GM12878 (cell line): ENCODE measurements at regions not wholly inside any gene's neighbourhood (a gene's known extent, or its start where the extent isn't known, plus 50 kb on each side); places are given as distances from the start of the nearest gene placed in this dataset.

ENCODE experiments used
- ATAC-seq: fragments of 200-7000 bp; cut with Tn5 transposase; 3 replicates; pipeline ENCODE4 v1.9.1; 2020; ENCODE audit warnings: mild to moderate bottlenecking, moderate library complexity
- BruUV-seq: library from RNA; stranded (reverse); fragments of 400-500 nt; replicated peaks from 2 replicates; lab custom pipeline; 2021; lab: Mats Ljungman, UMichigan
- CTCF ChIA-PET: fragments of 300-600 bp; sonication (Branson Sonifier 250); formaldehyde crosslinking; extraction: SDS; loops from one replicate; lab custom pipeline; 2021; ENCODE audit warnings: inconsistent platforms; lab: Yijun Ruan, JAX
- POLR2A ChIA-PET: fragments of 350-600 bp; formaldehyde crosslinking; extraction: SDS; loops from one replicate; lab custom pipeline; 2021; ENCODE audit warnings: inconsistent platforms; lab: Charles Lee
- RAD21 ChIA-PET: fragments of 300-600 bp; sonication (Branson Sonifier 250); formaldehyde crosslinking; loops from one replicate; lab custom pipeline; 2023; ENCODE audit warnings: antibody characterized with exemption; ENCODE audit not compliant: unreplicated experiment; lab: Charles Lee
- SMC1A ChIA-PET: fragments of 300-600 bp; sonication (Branson Sonifier 250); formaldehyde crosslinking; loops from one replicate; lab custom pipeline; 2023; ENCODE audit not compliant: unreplicated experiment, uncharacterized antibody; lab: Charles Lee
- DNase-seq: peaks from one replicate; pipeline ENCODE4 v3.0.0-alpha.2; 2011; ENCODE audit warnings: low read depth, low spot score
- FAIRE-seq: peaks from 3 replicates; lab custom pipeline; 2011; peaks lifted over from hg19 to GRCh38; lab: Jason Lieb, UNC
- H2AFZ ChIP-seq: 2 replicates; pipeline ENCODE4 v1.6.0; 2011; ENCODE audit warnings: low read depth, low read length, control low read depth; ENCODE audit not compliant: control insufficient read depth
- H3K27ac ChIP-seq: 2 replicates; pipeline ENCODE4 v1.5.1; 2011; ENCODE audit warnings: control low read depth; ENCODE audit not compliant: control insufficient read depth, insufficient read depth
- H3K27me3 ChIP-seq, 2 experiments: replicated peaks in 1 of 2; 2 replicates each; pipeline versions ENCODE4 v1.6.0 to v1.6.1; 2011; ENCODE audit warnings: low read length in 1 of 2; ENCODE audit not compliant: control insufficient read depth in 2 of 2, insufficient read depth in 2 of 2
- H3K36me3 ChIP-seq, 2 experiments: 2 replicates each; pipeline ENCODE4 v1.5.1; 2011; ENCODE audit warnings: low read length in 1 of 2; ENCODE audit not compliant: control insufficient read depth in 2 of 2, insufficient read depth in 2 of 2
- H3K4me1 ChIP-seq: 2 replicates; pipeline ENCODE4 v1.6.1; 2011; ENCODE audit warnings: mild to moderate bottlenecking, low read length, moderate library complexity, mixed read lengths; ENCODE audit not compliant: control insufficient read depth, insufficient read depth
- H3K4me2 ChIP-seq: 2 replicates; pipeline ENCODE4 v1.6.0; 2011; ENCODE audit warnings: control low read depth; ENCODE audit not compliant: control insufficient read depth, insufficient read depth
- H3K4me3 ChIP-seq: fragments of 200-600 bp; sonication (generic); 2 replicates; pipeline ENCODE4 v1.5.1; 2016
- H3K79me2 ChIP-seq: 2 replicates; pipeline ENCODE4 v1.6.0; 2011; ENCODE audit warnings: low read length; ENCODE audit not compliant: control insufficient read depth, insufficient read depth
- H3K9ac ChIP-seq: 2 replicates; pipeline ENCODE4 v1.8.0; 2011; ENCODE audit warnings: low read length, control low read depth, mixed read lengths; ENCODE audit not compliant: control insufficient read depth, insufficient read depth
- H3K9me3 ChIP-seq: replicated peaks from 3 replicates; pipeline ENCODE4 v1.5.1; 2011; ENCODE audit warnings: mild to moderate bottlenecking, low read length; ENCODE audit not compliant: control insufficient read depth, insufficient read depth
- H4K20me1 ChIP-seq: 2 replicates; pipeline ENCODE4 v1.6.0; 2011; ENCODE audit not compliant: control insufficient read depth, insufficient read depth
- CHD2 ChIP-seq: IDR thresholded peaks from 2 replicates; pipeline ENCODE4 v1.6.1; 2011; ENCODE audit warnings: low read depth, low read length, improper control_type of control experiment, borderline replicate concordance
- CHD4 ChIP-seq: fragments of 200-600 bp; sonication (generic); IDR thresholded peaks from 2 replicates; pipeline ENCODE4 v1.6.1; 2016; ENCODE audit warnings: mild to moderate bottlenecking
- EED ChIP-seq: sonication (generic); IDR thresholded peaks from 2 replicates; pipeline ENCODE4 v1.6.1; 2016; ENCODE audit warnings: antibody characterized with exemption, low read depth
- FOXK2 ChIP-seq: fragments of 450-650 bp; IDR thresholded peaks from 2 replicates; pipeline ENCODE4 v1.6.1; 2017; ENCODE audit warnings: mild to moderate bottlenecking, moderate library complexity
- KLF5 ChIP-seq: fragments of 450-650 bp; IDR thresholded peaks from 2 replicates; pipeline ENCODE4 v1.6.1; 2014; ENCODE audit warnings: mild to moderate bottlenecking; ENCODE audit not compliant: partially characterized antibody
- LARP7 ChIP-seq: fragments of 450-650 bp; IDR thresholded peaks from 2 replicates; pipeline ENCODE4 v1.6.1; 2017; ENCODE audit warnings: mild to moderate bottlenecking
- MEF2B ChIP-seq: fragments of 450-650 bp; IDR thresholded peaks from 2 replicates; pipeline ENCODE4 v1.6.1; 2018; ENCODE audit warnings: mild to moderate bottlenecking, moderate library complexity; ENCODE audit not compliant: partially characterized antibody, poor library complexity, severe bottlenecking
- MYB ChIP-seq: fragments of 150-350 bp; IDR thresholded peaks from 2 replicates; pipeline ENCODE4 v1.6.1; 2014; ENCODE audit warnings: mild to moderate bottlenecking, low read depth, low read length, borderline replicate concordance
- NFXL1 ChIP-seq: fragments of 450-650 bp; IDR thresholded peaks from 2 replicates; pipeline ENCODE4 v1.6.1; 2017; ENCODE audit warnings: antibody characterized with exemption, mild to moderate bottlenecking, borderline replicate concordance
- NR2F1 ChIP-seq: fragments of 450-650 bp; conservative IDR thresholded peaks from 2 replicates; pipeline ENCODE4 v1.6.1; 2017; ENCODE audit warnings: mild to moderate bottlenecking
- PAX5 ChIP-seq: IDR thresholded peaks from 2 replicates; pipeline ENCODE4 v1.6.1; 2011; ENCODE audit warnings: low read depth, low read length, borderline replicate concordance
- STAT3 ChIP-seq: IDR thresholded peaks from 2 replicates; pipeline ENCODE4 v1.6.1; 2011; ENCODE audit warnings: low read depth, low read length, improper control_type of control experiment
- TAF1 ChIP-seq: IDR thresholded peaks from 2 replicates; pipeline ENCODE4 v1.6.1; 2011; ENCODE audit warnings: mild to moderate bottlenecking, low read depth, low read length, borderline replicate concordance
- ZNF217 ChIP-seq: fragments of 450-650 bp; IDR thresholded peaks from 2 replicates; pipeline ENCODE4 v1.6.1; 2017; ENCODE audit warnings: antibody characterized with exemption, mild to moderate bottlenecking
- ZNF24 ChIP-seq: fragments of 450-650 bp; IDR thresholded peaks from 2 replicates; pipeline ENCODE4 v1.6.1; 2017; ENCODE audit warnings: antibody characterized with exemption, mild to moderate bottlenecking
- ZZZ3 ChIP-seq: IDR thresholded peaks from 2 replicates; pipeline ENCODE4 v1.6.1; 2011; ENCODE audit warnings: low read depth; ENCODE audit not compliant: control insufficient read depth, insufficient read length
- WGBS: methylation state at CpG from one replicate; pipeline ENCODE4 v1.1.6; 2016; ENCODE audit warnings: low lambda C conversion rate; ENCODE audit not compliant: insufficient replicate concordance, insufficient coverage; ENCODE audit errors: missing lambda C conversion rate; 5-methylcytosine and 5-hydroxymethylcytosine counted together
- in situ Hi-C: fragments of 300-500 bp; cut with MboI; formaldehyde crosslinking; loops from 9 replicates; pipeline ENCODE4 v1.14.3; 2018; ENCODE audit warnings: mixed read lengths
- intact Hi-C: fragments of 100-400 bp; cut with micrococcal nuclease; formaldehyde crosslinking; loops from one replicate; pipeline ENCODE4 v1.14.2; 2022; ENCODE audit not compliant: unreplicated experiment
- TF ChIP-seq, protein P1 (sequence below): fragments of 450-650 bp; IDR thresholded peaks from 2 replicates; pipeline ENCODE4 v1.6.1; 2017; ENCODE audit warnings: mild to moderate bottlenecking, low read depth, inconsistent platforms; ENCODE audit not compliant: poor library complexity, severe bottlenecking

GRCh38 chr14:97705976-97706375, 908.8 kb downstream of the VRK1 start:
- Histone ChIP-seq H3K4me2 (no peak overlapping the region), H3K4me3 (no peak overlapping the region), H3K9ac (no peak overlapping the region), H3K27ac (no peak overlapping the region), H3K9me3 (no peaks in the 10 kb centered on the region), H3K27me3 (no peaks in the 10 kb centered on the region), H3K36me3 (no peaks in the 10 kb centered on the region), H4K20me1 (no peaks in the 10 kb centered on the region), H3K79me2 (no peaks in the 10 kb centered on the region), H2AFZ (no peak overlapping the region), H3K4me1 (peaks cover 7% of the 10 kb centered on the region)
- TF ChIP-seq, protein P1, sequence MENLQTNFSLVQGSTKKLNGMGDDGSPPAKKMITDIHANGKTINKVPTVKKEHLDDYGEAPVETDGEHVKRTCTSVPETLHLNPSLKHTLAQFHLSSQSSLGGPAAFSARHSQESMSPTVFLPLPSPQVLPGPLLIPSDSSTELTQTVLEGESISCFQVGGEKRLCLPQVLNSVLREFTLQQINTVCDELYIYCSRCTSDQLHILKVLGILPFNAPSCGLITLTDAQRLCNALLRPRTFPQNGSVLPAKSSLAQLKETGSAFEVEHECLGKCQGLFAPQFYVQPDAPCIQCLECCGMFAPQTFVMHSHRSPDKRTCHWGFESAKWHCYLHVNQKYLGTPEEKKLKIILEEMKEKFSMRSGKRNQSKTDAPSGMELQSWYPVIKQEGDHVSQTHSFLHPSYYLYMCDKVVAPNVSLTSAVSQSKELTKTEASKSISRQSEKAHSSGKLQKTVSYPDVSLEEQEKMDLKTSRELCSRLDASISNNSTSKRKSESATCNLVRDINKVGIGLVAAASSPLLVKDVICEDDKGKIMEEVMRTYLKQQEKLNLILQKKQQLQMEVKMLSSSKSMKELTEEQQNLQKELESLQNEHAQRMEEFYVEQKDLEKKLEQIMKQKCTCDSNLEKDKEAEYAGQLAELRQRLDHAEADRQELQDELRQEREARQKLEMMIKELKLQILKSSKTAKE: no peak
- no TSS peak for BruUV-seq
- ChIA-PET SMC1A (interaction anchor here (0.7 to 1.3 kb wide), 4 partner anchors 70 to 520 kb away, joined by 3 to 4 read pairs (median 3); no protein-coding TSS in a partner anchor), CTCF (interaction anchor here (0.7 to 0.8 kb wide), 2 partner anchors 323 to 433 kb away, joined by 3 read pairs; no protein-coding TSS in a partner anchor), RAD21 (interaction anchor here (1.1 to 1.3 kb wide), 3 partner anchors 8 to 406 kb away, joined by 3 read pairs; no protein-coding TSS in a partner anchor), POLR2A (no interaction called here)
- FAIRE-seq (no peak), ATAC-seq (peak; percentile 33; the same call in 2 of the 3 replicates), DNase-seq (no peak)
- 0% methylated on average over 2 of the region's 2 CpGs for WGBS
- in situ Hi-C loops: loop anchor here (10.0 kb wide), 1 partner anchor 1559 kb away; no protein-coding TSS in a partner anchor
- intact Hi-C loops: loop anchor here (5.0 to 10.0 kb wide), 3 partner anchors 69 to 291 kb away; no protein-coding TSS in a partner anchor

DNA sequence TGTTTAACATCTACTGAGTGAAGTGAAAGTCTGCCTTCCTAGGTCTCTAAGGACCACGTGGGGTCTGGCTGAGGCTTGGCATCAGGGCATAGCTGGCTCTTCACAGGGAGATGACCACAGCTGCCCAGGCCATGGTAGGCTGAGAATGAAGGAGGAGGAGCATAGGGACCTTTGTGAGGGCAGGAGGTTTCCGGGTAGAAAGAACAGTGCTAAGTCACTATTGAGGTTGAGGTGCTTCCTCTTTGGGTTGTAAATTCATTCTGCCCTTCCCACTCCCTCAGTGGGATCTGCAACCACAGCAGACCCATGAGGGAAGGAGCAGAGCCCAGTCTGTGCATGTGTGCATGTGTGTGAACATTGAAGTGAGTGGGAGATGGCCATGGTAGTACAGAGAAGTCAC, 909.6 kb downstream of the VRK1 start:
- DNase-seq: no peak
- WGBS: 0% methylated on average over 2 of the region's 2 CpGs
- Histone ChIP-seq H3K9ac (no peak overlapping the region), H3K79me2 (no peaks in the 10 kb centered on the region), H3K27ac (no peak overlapping the region), H3K4me3 (no peak overlapping the region), H3K4me2 (no peak overlapping the region), H3K9me3 (no peaks in the 10 kb centered on the region), H3K27me3 (no peaks in the 10 kb centered on the region), H2AFZ (no peak overlapping the region), H3K4me1 (peaks cover 7% of the 10 kb centered on the region), H3K36me3 (no peaks in the 10 kb centered on the region), H4K20me1 (no peaks in the 10 kb centered on the region)
- POLR2A ChIA-PET: no interaction called here
- CTCF ChIA-PET: interaction anchor here (2.8 to 2.9 kb wide), 2 partner anchors 18 to 431 kb away, joined by 10 to 11 read pairs; no protein-coding TSS in a partner anchor
- peak; percentile 35; the same call in 2 of the 3 replicates for ATAC-seq
- intact Hi-C loops: loop anchor here (5.0 to 10.0 kb wide), 3 partner anchors 70 to 292 kb away; no protein-coding TSS in a partner anchor
- in situ Hi-C loops: loop anchor here (10.0 kb wide), 1 partner anchor 1558 kb away; no protein-coding TSS in a partner anchor
- BruUV-seq: no TSS peak
- SMC1A ChIA-PET: interaction anchor here (1.1 to 2.5 kb wide), 4 partner anchors 9 to 520 kb away, joined by 3 to 9 read pairs (median 4); no protein-coding TSS in a partner anchor
- RAD21 ChIA-PET: interaction anchor here (1.3 to 1.6 kb wide), 3 partner anchors 9 to 432 kb away, joined by 3 to 5 read pairs (median 4); no protein-coding TSS in a partner anchor
- FAIRE-seq: no peak
- TF ChIP-seq EED (no peak), PAX5 (no peak), CHD2 (no peak), LARP7 (no peak), CHD4 (no peak), MYB (no peak), NR2F1 (no peak), ZZZ3 (no peak), STAT3 (no peak), TAF1 (no peak), MEF2B (no peak), FOXK2 (no peak), ZNF217 (no peak), KLF5 (no peak), ZNF24 (no peak), NFXL1 (no peak)
